K562 (cell line): ENCODE measurements at regions not wholly inside any gene's neighbourhood (a gene's known extent, or its start where the extent isn't known, plus 50 kb on each side); places are given as distances from the start of the nearest gene placed in this dataset.

ENCODE experiments used
- C11orf30 ChIP-seq: fragments of 450-650 bp; IDR thresholded peaks from 2 replicates; pipeline ENCODE4 v1.6.1; 2016; ENCODE audit warnings: low read depth, mild to moderate bottlenecking
- CREM ChIP-seq: IDR thresholded peaks from 2 replicates; pipeline ENCODE4 v1.6.1; 2014; ENCODE audit warnings: antibody characterized with exemption, low read depth
- CXXC5 ChIP-seq: fragments of 250-450 bp; sonication (Bioruptor Pico); IDR thresholded peaks from 2 replicates; pipeline ENCODE4 v1.8.0; 2022; ENCODE audit warnings: inconsistent platforms, mild to moderate bottlenecking, moderate library complexity
- IFI16 ChIP-seq: fragments of 250-450 bp; sonication (Bioruptor Pico); IDR thresholded peaks from 2 replicates; pipeline ENCODE4 v2.1.2; 2022; ENCODE audit warnings: mild to moderate bottlenecking, inconsistent platforms
- RBM14 ChIP-seq: fragments of 200-400 bp; formaldehyde crosslinking; IDR thresholded peaks from 2 replicates; pipeline ENCODE4 v1.6.1; 2018; ENCODE audit warnings: low read depth, mild to moderate bottlenecking, low read length, moderate library complexity, borderline replicate concordance; ENCODE audit not compliant: insufficient read depth
- TCFL5 ChIP-seq: fragments of 250-450 bp; sonication (Bioruptor Pico); conservative IDR thresholded peaks from 2 replicates; pipeline ENCODE4 v1.6.1; 2021; ENCODE audit warnings: mild to moderate bottlenecking, moderate library complexity, matching md5 sums
- ZNF766 ChIP-seq: fragments of 200-800 bp; sonication (Bioruptor generic); conservative IDR thresholded peaks from 2 replicates; pipeline ENCODE4 v1.6.1; 2016; ENCODE audit warnings: missing genetic modification characterization, missing compliant biosample characterization
- TF ChIP-seq, protein P1 (sequence below), 2 experiments: fragments of 450-650 bp; formaldehyde crosslinking in 1 of 2; IDR thresholded peaks; 2 replicates each; pipeline versions ENCODE4 v1.4.0 to v1.6.1; 2014 to 2020; ENCODE audit warnings: mild to moderate bottlenecking in 2 of 2, borderline replicate concordance in 1 of 2, low read depth in 1 of 2
- TF ChIP-seq, protein P2 (sequence below): fragments of 450-650 bp; formaldehyde crosslinking; IDR thresholded peaks from 2 replicates; pipeline ENCODE4 v1.4.0; 2022; ENCODE audit warnings: mild to moderate bottlenecking, moderate library complexity
- TF ChIP-seq, protein P3 (sequence below): fragments of 200-800 bp; sonication (Bioruptor generic); IDR thresholded peaks from 2 replicates; pipeline ENCODE4 v1.6.1; 2016; ENCODE audit warnings: missing genetic modification characterization, missing compliant biosample characterization

DNA sequence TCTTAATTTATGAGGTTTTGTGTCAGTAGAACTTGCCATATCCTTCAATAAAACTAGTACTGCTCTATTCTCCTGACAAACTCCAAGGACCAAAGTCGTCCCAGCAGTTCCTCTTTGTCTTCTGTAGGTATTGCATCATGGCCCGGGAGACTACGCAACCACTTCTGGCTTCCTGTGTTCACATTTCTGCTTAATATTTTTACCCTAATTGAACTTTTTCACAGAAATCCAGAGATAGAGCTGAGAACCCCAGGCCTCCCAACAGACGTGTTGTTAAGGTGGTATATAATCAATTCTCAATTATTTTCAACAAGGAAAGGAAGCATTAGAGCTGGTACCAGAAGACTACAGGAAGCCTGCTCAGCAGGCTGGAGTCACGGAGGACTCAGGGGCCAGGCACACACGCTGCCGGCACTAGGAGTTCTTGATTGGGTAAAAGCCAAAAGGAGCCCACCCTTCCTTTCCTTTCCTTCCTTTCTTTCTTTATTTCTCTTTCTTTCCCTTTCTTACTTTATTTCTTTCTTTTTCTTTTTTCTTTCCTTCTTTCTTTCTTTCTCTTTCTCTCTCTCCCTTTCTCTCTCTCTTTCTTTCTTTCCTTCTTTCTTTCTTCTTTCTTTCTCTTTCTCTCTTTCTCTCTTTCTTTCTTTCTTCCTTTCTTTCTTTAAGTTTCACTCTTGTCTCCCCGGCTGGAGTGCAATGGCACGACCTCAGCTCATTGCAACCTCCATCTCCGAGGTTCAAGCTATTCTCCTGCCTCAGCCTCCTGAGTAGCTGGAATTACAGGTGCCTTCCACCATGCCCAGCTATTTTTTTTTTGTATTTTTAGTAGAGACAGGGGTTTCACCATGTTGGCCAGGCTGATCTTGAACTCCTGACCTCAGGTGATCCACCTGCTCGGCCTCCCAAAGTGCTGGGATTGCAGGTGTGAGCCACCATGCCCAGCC, 173.7 kb downstream of the ZBTB18 start (continued):
- TF ChIP-seq, protein P1, sequence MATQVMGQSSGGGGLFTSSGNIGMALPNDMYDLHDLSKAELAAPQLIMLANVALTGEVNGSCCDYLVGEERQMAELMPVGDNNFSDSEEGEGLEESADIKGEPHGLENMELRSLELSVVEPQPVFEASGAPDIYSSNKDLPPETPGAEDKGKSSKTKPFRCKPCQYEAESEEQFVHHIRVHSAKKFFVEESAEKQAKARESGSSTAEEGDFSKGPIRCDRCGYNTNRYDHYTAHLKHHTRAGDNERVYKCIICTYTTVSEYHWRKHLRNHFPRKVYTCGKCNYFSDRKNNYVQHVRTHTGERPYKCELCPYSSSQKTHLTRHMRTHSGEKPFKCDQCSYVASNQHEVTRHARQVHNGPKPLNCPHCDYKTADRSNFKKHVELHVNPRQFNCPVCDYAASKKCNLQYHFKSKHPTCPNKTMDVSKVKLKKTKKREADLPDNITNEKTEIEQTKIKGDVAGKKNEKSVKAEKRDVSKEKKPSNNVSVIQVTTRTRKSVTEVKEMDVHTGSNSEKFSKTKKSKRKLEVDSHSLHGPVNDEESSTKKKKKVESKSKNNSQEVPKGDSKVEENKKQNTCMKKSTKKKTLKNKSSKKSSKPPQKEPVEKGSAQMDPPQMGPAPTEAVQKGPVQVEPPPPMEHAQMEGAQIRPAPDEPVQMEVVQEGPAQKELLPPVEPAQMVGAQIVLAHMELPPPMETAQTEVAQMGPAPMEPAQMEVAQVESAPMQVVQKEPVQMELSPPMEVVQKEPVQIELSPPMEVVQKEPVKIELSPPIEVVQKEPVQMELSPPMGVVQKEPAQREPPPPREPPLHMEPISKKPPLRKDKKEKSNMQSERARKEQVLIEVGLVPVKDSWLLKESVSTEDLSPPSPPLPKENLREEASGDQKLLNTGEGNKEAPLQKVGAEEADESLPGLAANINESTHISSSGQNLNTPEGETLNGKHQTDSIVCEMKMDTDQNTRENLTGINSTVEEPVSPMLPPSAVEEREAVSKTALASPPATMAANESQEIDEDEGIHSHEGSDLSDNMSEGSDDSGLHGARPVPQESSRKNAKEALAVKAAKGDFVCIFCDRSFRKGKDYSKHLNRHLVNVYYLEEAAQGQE (IDR thresholded peaks at IDR 0.05; ENCODE audit: borderline replicate concordance): no peak
- TF ChIP-seq, protein P1 (CRISPR knock-in tag; IDR thresholded peaks at IDR 0.05; ENCODE audit: low read depth): no peak
- TF ChIP-seq, protein P2, sequence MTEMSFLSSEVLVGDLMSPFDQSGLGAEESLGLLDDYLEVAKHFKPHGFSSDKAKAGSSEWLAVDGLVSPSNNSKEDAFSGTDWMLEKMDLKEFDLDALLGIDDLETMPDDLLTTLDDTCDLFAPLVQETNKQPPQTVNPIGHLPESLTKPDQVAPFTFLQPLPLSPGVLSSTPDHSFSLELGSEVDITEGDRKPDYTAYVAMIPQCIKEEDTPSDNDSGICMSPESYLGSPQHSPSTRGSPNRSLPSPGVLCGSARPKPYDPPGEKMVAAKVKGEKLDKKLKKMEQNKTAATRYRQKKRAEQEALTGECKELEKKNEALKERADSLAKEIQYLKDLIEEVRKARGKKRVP: peak; percentile 89
- TF ChIP-seq CREM (peak; percentile 47; the same call in 1 of the 2 replicates), IFI16 (CRISPR knock-in tag) (no peak), RBM14 (no peak), TCFL5 (no peak), CXXC5 (CRISPR knock-in tag) (peak; percentile 27; the same call in 1 of the 2 replicates), C11orf30 (no peak), ZNF766 (peak; percentile 71)
- TF ChIP-seq, protein P3, sequence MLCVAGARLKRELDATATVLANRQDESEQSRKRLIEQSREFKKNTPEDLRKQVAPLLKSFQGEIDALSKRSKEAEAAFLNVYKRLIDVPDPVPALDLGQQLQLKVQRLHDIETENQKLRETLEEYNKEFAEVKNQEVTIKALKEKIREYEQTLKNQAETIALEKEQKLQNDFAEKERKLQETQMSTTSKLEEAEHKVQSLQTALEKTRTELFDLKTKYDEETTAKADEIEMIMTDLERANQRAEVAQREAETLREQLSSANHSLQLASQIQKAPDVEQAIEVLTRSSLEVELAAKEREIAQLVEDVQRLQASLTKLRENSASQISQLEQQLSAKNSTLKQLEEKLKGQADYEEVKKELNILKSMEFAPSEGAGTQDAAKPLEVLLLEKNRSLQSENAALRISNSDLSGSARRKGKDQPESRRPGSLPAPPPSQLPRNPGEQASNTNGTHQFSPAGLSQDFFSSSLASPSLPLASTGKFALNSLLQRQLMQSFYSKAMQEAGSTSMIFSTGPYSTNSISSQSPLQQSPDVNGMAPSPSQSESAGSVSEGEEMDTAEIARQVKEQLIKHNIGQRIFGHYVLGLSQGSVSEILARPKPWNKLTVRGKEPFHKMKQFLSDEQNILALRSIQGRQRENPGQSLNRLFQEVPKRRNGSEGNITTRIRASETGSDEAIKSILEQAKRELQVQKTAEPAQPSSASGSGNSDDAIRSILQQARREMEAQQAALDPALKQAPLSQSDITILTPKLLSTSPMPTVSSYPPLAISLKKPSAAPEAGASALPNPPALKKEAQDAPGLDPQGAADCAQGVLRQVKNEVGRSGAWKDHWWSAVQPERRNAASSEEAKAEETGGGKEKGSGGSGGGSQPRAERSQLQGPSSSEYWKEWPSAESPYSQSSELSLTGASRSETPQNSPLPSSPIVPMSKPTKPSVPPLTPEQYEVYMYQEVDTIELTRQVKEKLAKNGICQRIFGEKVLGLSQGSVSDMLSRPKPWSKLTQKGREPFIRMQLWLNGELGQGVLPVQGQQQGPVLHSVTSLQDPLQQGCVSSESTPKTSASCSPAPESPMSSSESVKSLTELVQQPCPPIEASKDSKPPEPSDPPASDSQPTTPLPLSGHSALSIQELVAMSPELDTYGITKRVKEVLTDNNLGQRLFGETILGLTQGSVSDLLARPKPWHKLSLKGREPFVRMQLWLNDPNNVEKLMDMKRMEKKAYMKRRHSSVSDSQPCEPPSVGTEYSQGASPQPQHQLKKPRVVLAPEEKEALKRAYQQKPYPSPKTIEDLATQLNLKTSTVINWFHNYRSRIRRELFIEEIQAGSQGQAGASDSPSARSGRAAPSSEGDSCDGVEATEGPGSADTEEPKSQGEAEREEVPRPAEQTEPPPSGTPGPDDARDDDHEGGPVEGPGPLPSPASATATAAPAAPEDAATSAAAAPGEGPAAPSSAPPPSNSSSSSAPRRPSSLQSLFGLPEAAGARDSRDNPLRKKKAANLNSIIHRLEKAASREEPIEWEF: no peak
